ENCODE measurements at regions not wholly inside any gene's neighbourhood (a gene's known extent, or its start where the extent isn't known, plus 50 kb on each side); places are given as distances from the start of the nearest gene placed in this dataset.

- no peak for DNase-seq
These were observed 791.8 kb upstream of the NR2F2 start for GRCh38 chr15:95538693-95539092.

GRCh38 chr15:95541301-95541700 lies 789.2 kb upstream of the NR2F2 start:
- DNase-seq, result no peak

GRCh38 chr15:95549168-95549738 lies 781.2 kb upstream of the NR2F2 start:
- DNase-seq, result no peak

DNA sequence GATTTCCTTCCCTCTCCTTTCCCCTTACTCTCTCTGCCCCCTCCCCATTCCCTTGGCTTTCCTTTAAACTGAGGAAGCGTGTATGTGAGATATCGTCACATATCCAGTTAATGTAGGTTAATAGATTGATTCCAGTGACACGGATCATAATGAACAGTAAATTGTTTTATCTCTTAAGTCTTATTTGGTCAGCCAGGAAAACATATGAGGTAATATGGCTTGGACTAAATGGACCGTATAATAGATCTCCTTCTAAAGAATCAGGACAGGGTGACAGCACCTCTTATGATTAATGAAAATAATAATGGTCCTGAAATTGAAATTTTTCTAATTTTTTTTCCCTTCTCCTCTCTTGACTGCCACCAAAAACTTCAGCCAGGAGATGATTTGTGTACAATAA lies 779.8 kb upstream of the NR2F2 start:
- no peak for DNase-seq

DNA sequence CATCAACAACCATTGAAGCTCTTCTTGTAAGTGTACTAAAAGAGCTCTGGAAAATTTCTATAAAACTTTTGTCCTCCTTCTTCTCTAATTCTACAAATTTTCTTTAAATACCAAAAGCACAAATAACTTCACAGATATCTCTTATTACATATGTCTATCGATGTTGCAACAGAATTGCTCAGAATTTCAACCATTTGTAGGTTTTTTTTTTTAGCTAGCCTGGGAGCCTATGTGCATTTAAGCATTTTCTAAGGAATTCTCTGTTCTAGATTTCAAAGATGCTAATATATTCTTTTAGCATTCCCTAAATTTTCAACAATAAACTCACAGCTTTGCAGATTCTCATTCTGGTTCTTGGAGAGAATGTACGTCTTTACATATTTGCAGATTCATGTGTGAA lies 774.3 kb upstream of the NR2F2 start:
- DNase-seq, result no peak

GRCh38 chr15:95556866-95557225 lies 773.7 kb upstream of the NR2F2 start:
- DNase-seq, result no peak

DNA sequence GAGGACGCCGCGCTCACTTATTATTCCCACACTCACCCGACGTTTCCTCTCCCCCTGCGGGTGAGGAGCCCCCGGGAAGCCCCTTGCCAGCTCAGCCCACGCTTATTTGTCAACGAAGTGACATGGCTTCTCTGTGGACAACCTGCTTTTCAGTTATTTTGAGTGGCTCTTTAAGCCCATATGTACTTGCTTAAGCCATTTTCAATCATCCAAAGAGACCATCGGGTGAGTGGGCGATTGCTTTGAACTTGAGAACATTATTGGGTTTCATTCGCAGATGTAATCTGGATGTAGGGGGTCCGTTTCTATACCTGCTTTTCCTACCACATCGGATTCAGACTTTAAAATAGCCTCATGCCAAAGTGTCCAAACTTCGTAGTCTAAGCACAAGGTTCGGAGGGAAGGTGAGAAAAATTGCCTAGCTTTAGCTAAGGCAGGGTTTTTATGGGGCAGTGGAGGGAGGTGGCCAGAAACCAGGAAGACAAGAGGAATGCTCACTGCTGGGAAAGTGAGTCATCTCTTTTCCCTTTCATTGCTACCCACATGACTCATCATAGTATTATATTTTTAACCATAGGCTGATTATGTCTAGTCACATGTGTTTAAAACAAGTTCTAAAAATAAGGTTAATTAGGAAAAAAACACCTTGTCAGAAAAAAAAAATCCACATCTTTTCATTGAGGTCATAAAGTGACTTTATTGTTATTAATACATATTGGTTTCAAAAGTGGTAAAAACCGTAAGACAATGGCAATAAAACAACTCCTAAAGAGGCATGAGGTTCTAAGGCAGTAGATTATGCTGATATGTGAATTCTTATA lies 773.1 kb upstream of the NR2F2 start:
- DNase-seq, result no peak

DNA sequence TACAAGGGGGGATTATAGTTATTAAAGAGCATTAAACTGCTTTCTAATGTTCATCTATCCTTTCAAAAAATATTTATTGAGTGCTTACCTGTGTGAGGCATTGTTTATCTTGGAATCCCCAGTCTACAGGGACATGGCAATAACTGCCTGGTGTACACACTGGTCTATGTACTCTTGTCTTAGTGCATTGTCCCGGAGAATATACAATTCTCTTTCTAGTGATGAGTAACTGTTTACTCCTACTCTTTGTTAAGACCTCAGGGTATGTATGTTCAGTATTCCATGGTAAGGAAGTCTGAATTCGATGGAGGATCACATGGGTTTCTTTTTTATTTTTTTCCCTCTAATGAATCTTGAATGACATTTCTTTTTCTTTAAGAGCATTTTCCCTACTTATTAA lies 772.4 kb upstream of the NR2F2 start:
- no peak for DNase-seq

DNA sequence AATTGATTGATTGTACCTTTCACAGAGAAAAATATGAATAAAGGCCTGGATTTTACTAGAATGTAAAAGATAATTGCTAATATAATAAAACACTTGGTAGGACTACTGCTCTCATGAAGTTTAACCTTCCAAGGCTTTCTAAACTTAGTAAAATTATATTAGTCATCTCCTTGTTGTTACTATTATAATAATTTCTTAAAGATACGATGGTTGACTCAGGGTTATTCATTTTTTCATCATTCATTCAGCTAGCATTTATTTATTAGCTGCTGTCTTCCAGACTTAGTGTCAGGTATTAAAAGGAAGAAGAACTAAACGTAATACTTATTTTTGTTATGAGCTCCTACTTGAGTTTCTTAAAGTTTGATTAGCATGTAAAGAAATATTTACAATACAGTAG lies 771.6 kb upstream of the NR2F2 start:
- no peak for DNase-seq

DNA sequence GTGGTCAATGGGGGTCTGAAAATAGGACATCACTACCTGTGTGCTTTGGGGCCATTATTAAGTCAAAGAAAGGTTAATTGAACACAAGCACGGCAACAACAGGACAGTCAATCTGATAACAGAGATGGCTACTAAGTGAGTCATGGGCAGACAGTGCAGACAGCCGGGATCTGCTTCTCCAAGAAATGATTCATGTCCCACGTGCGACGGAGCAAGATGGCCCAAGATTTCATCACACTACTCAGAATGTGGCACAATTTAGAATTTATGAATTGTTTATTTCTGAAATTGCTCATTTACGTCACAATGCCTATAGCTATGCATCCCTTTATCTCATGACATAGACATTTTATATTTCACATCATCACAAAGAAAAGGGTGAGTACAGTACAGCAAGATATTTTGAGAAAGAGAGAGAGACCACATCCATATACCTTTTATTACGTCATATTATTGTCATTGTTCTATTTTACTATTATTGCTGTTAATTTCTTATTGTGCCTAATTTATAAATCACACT lies 770.6 kb upstream of the NR2F2 start:
- no peak for DNase-seq

- DNase-seq, result no peak
These were observed 769.0 kb upstream of the NR2F2 start for GRCh38 chr15:95561463-95561862.

DNA sequence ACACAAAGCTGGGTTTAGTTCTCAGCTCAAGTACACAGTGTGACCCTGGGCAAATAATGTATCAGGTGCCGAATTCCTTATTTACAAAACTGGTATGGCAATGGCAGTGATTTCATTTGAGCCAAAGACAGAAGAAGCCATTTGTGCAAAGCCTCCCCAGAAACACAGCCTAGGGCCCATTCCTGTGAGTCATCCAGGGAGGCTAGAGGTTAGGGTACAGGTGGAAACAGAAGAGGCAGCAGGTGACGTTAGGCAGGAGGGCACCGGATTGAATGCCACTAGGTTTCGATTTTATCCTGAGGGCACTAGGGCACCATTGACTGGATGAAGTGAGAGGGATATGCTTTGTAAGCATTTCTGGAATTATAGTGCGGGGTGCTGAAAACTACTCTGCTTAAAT lies 766.9 kb upstream of the NR2F2 start:
- DNase-seq, result no peak

- DNase-seq, result no peak
These were observed 765.4 kb upstream of the NR2F2 start for GRCh38 chr15:95565016-95565600.

DNA sequence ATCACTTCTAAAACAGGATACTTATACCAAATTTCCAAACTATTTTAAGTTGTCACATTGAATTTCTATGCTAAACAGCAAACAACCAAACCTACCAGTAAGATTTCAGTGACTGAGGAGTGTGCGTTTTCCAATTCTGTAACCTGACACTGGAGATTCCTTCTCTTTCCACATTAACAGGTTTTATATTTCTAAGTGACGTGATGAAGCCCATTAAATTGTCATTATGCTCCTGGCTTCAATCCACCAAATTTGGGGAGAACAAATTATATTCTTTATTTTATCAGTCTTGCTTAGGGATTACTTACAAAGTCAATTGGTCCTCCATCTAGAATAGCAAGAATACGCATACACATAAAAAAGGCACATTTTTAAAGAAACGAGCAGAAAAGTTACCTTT lies 764.8 kb upstream of the NR2F2 start:
- DNase-seq, result no peak

GRCh38 chr15:95567686-95568085 lies 762.8 kb upstream of the NR2F2 start:
- no peak for DNase-seq

DNA sequence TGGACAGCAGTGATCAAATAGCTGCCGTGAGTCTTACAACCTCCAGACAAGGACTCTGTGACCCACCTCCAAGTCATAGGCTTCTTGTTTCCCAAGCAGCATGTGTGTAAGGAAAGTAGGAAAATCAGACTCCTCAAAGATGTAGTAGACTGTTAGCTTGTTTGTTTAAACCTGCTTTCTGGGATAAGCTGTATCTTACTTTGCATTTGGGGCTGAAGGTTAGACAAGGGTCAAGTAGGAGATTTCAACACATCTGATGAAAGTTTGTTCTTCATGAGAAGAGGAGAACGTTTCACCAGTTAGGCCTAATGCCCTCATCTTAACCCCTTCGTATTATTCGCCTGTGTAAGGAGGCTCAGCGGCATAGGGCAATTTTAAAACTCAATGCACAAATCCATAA lies 756.4 kb upstream of the NR2F2 start:
- DNase-seq, result no peak

- no peak for DNase-seq
These were observed 752.6 kb upstream of the NR2F2 start for GRCh38 chr15:95577927-95578326.

DNA sequence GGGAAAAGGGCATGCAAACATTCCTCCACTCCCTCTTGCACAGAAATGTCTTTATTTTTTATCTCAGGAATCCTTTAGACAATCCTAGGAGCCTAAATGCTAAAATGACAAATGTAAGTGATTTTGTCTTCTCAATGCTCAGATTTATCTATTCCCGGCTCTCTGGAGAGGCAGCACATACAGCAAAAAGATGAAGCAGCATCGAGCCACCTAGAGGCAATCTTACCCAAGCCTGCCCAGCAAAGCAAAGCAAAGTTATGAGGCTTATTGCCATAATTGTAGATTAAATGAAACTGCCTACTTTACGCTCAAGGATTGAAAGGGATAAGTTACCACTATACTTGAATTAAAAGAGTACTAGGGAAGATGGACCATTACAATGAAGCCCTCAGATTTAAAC lies 750.4 kb upstream of the NR2F2 start:
- DNase-seq, result no peak

DNA sequence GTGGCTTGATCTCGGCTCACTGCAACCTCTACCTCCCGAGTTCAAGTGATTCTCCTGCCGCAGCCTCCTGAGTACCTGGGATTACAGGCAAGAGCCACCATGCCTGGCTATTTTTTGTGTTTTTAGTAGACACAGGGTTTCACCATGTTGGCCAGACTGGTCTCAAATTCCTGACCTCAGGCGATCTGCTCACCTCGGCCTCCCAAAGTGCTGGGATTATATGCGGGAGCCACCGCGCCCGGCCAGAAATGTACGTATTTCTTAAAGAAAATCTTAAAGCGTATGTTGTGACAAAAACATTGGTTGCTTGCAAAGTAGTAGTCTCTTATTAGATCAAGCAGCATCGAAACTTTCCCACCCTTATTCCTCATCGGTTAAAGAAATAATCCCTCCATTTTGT lies 748.9 kb upstream of the NR2F2 start:
- no peak for DNase-seq

GRCh38 chr15:95584088-95584487 lies 746.4 kb upstream of the NR2F2 start:
- DNase-seq, result no peak

GRCh38 chr15:95588056-95588455 lies 742.4 kb upstream of the NR2F2 start:
- no peak for DNase-seq

DNA sequence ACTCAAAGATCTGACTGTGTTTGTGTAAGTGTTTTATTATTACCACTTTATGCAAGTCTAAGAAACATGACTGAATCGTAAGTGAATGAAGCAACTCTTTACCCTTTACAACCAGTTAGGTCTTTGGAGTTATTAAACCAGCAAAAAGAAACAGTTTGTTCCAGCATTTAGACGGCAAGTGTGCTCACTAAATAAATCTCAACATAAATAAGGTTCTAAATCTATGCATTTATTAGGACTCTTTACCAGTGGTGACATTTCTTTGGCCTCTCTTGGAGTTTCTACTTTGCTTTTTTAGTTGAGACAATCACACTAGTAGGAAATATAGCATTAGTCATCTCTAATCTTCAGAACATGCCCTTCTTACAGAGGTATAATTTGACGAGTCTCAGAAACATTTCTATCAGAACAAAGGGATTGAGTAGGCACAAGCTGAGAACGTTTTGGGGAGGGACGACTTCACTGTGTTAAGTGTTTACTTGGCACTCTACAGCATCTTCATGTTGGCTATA lies 739.9 kb upstream of the NR2F2 start:
- no peak for DNase-seq

- DNase-seq, result no peak
These were observed 739.2 kb upstream of the NR2F2 start for GRCh38 chr15:95591270-95591669.

- no peak for DNase-seq
These were observed 738.6 kb upstream of the NR2F2 start for GRCh38 chr15:95591886-95592285.
